Transverse colon (tissue), 4 donors: ENCODE measurements at regions not wholly inside any gene's neighbourhood (a gene's known extent, or its start where the extent isn't known, plus 50 kb on each side); places are given as distances from the start of the nearest gene placed in this dataset.
"Not testable (repeated sequence)": the region's sequence is repeated elsewhere in the genome, so short reads cannot be mapped to it uniquely, and the experiment has no call there.

Source experiments
- DNase-seq: peaks from one replicate; pipeline ENCODE4 v3.0.0-alpha.2; 2019
- H3K27ac ChIP-seq, 4 donors: fragments of 200-600 bp; sonication (generic); 2 replicates each; pipeline ENCODE4 v1.5.1; 2016 to 2018; ENCODE audit warnings: inconsistent platforms in 4 of 4
- H3K27me3 ChIP-seq: fragments of 200-600 bp; sonication (generic); 2 replicates; pipeline ENCODE4 v1.5.1; 2017; ENCODE audit warnings: inconsistent platforms
- H3K36me3 ChIP-seq, 4 donors: fragments of 200-600 bp; sonication (generic); 2 replicates each; pipeline ENCODE4 v1.5.1; 2017 to 2019; ENCODE audit warnings: inconsistent platforms in 4 of 4
- H3K4me1 ChIP-seq, 4 donors: fragments of 200-600 bp; sonication (generic); 2 replicates each; pipeline ENCODE4 v1.5.1; 2017 to 2020; ENCODE audit warnings: inconsistent platforms in 4 of 4
- H3K4me3 ChIP-seq, 4 donors: fragments of 200-600 bp; sonication (generic); 1 replicate in 1 of 4; 2 replicates in 3 of 4; pipeline versions ENCODE4 v1.5.1 to v1.6.1; 2017 to 2019; ENCODE audit warnings: inconsistent platforms in 4 of 4
- H3K9me3 ChIP-seq, 2 donors: fragments of 200-600 bp; sonication (generic); 2 replicates each; pipeline ENCODE4 v1.5.1; 2017 to 2019; ENCODE audit warnings: inconsistent platforms in 2 of 2
- CTCF ChIP-seq, 5 experiments: fragments of 200-600 bp in 3 of 5; fragments of 450-650 bp in 2 of 5; sonication (generic) in 3 of 5; IDR thresholded peaks; 1 replicate in 2 of 5; 2 replicates in 3 of 5; pipeline ENCODE4 v1.5.1; 2016 to 2017; ENCODE audit warnings: antibody characterized with exemption in 5 of 5, inconsistent platforms in 3 of 5, mild to moderate bottlenecking in 2 of 5, moderate library complexity in 1 of 5
- EP300 ChIP-seq: sonication (generic); formaldehyde crosslinking; IDR thresholded peaks from one replicate; pipeline ENCODE4 v1.6.1; 2017; ENCODE audit warnings: antibody characterized with exemption, low read depth
- POLR2A ChIP-seq: fragments of 450-650 bp; IDR thresholded peaks from one replicate; pipeline ENCODE4 v1.6.1; 2016; ENCODE audit warnings: antibody characterized with exemption, mild to moderate bottlenecking, moderate library complexity
- POLR2AphosphoS5 ChIP-seq, 3 donors: sonication (generic); formaldehyde crosslinking; IDR thresholded peaks; one replicate each; pipeline ENCODE4 v1.6.1; 2016; ENCODE audit warnings: antibody characterized with exemption in 3 of 3
- WGBS, 2 donors: methylation state at CpG; one replicate each; pipeline ENCODE4 v1.1.5; 2018; ENCODE audit warnings: low coverage in 1 of 2; 5-methylcytosine and 5-hydroxymethylcytosine counted together
- in situ Hi-C, 4 donors: fragments of 200-750 bp; cut with MboI; loops; one replicate each; pipeline versions ENCODE4 v1.15.0 to v1.15.1; 2017; ENCODE audit warnings: low sequenced_read_pairs in 3 of 4, low pct_ligation_motif_present in 1 of 4, low pct_unique_long_range_greater_than_20kb in 1 of 4
- intact Hi-C: fragments of 100-400 bp; cut with DNase I; formaldehyde crosslinking; loops from one replicate; pipeline ENCODE4 v1.15.1; 2023; ENCODE audit warnings: low total_unique reads

- 67% methylated on average over 3 of the region's 3 CpGs; no CpG with 5 or more reads in 1 of the 2 donors for WGBS, 2 donors
- Histone ChIP-seq H3K36me3 (no peaks in the 10 kb centered on the region), H3K27me3 (no peaks in the 10 kb centered on the region), H3K27ac (no peak overlapping the region), H3K9me3 (no peaks in the 10 kb centered on the region), H3K4me3 (no peak overlapping the region), H3K4me1 (no peaks in the 10 kb centered on the region)
- TF ChIP-seq CTCF (IDR thresholded peaks at IDR 0.05): no peak
- no peak for TF ChIP-seq POLR2AphosphoS5 (IDR thresholded peaks at IDR 0.05)
- no peak for TF ChIP-seq POLR2A
- TF ChIP-seq EP300: no peak
- in situ Hi-C loops (no loop called here), intact Hi-C loops (no loop called here)
- no peak for DNase-seq
Measured at GRCh38 chr4:3601992-3602391, 69.8 kb upstream of the LRPAP1 start.

GRCh38 chr4:3601108-3601690 lies 69.0 kb upstream of the LRPAP1 start:
- H3K27me3 ChIP-seq, intact Hi-C loops, H3K4me3 ChIP-seq, in situ Hi-C loops, H3K27ac ChIP-seq, H3K9me3 ChIP-seq, H3K4me1 ChIP-seq, DNase-seq, H3K36me3 ChIP-seq: not testable (repeated sequence)
- WGBS, 2 donors: 90% methylated on average over 6 of the region's 12 CpGs; no CpG with 5 or more reads in 1 of the 2 donors

- no peaks in the 10 kb centered on the region for H3K4me1 ChIP-seq
- in situ Hi-C loops: no loop called here
- WGBS, 2 donors: 52% methylated on average over 5 of the region's 9 CpGs; no CpG with 5 or more reads in 1 of the 2 donors
Measured at GRCh38 chr4:3599951-3600350, 67.7 kb upstream of the LRPAP1 start.

GRCh38 chr4:3598695-3599227 lies 66.5 kb upstream of the LRPAP1 start:
- Histone ChIP-seq H3K36me3 (no peaks in the 10 kb centered on the region), H3K4me1 (no peaks in the 10 kb centered on the region), H3K9me3 (no peaks in the 10 kb centered on the region), H3K4me3 (no peak overlapping the region), H3K27ac (no peak overlapping the region), H3K27me3 (peaks cover 4% of the 10 kb centered on the region)
- in situ Hi-C loops (no loop called here), intact Hi-C loops (no loop called here)
- TF ChIP-seq POLR2AphosphoS5 (IDR thresholded peaks at IDR 0.05) (no peak), EP300 (no peak), POLR2A (no peak), CTCF (IDR thresholded peaks at IDR 0.05) (no peak)
- 84% methylated on average over 8 of the region's 8 CpGs; no CpG with 5 or more reads in 1 of the 2 donors for WGBS, 2 donors
- DNase-seq: no peak

More at GRCh38 chr4:3599951-3600350, 67.7 kb upstream of the LRPAP1 start:
- Histone ChIP-seq H3K27ac (no peak overlapping the region), H3K36me3 (no peaks in the 10 kb centered on the region), H3K9me3 (no peaks in the 10 kb centered on the region), H3K4me3 (no peak overlapping the region), H3K27me3 (peaks cover 4% of the 10 kb centered on the region)
- TF ChIP-seq CTCF (IDR thresholded peaks at IDR 0.05): no peak
- no peak for TF ChIP-seq POLR2AphosphoS5 (IDR thresholded peaks at IDR 0.05)
- TF ChIP-seq EP300: no peak
- no peak for TF ChIP-seq POLR2A
- intact Hi-C loops: no loop called here
- DNase-seq: no peak

DNA sequence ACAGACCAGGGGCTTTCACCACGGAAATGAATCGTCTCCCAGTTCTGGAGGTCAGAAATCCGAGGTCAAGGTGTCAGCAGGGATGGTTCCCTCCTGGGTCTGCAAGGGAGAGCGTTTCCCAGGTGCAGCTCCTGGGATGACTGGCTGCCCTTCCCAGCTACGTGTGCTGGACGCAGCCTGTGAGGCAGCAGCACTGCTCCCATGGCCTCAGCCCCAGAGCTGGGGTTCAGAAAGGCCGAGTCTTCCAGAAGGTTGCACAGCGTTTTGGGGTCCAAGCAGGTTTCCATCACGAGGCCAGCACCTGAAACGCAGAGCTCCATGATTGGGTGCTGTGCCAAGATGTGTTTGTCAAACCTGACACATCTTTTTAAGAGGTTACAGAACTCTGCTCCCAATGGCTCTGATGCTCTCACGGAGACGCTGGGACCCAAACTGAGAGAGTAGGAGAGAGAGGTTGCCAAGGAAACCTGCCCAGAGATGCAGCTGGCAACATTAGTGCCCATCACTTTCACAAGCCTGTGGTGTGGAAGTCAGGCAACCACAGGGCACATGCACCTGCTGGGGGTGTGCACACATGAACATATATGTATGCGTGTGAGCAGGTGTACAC lies 65.8 kb upstream of the LRPAP1 start:
- H3K36me3 ChIP-seq, in situ Hi-C loops, H3K27me3 ChIP-seq, DNase-seq, H3K4me3 ChIP-seq, H3K27ac ChIP-seq, H3K4me1 ChIP-seq, intact Hi-C loops, H3K9me3 ChIP-seq: not testable (repeated sequence)
- WGBS, 2 donors: 82 to 100% methylated on average over 1 to 10 of the region's 13 CpGs

DNA sequence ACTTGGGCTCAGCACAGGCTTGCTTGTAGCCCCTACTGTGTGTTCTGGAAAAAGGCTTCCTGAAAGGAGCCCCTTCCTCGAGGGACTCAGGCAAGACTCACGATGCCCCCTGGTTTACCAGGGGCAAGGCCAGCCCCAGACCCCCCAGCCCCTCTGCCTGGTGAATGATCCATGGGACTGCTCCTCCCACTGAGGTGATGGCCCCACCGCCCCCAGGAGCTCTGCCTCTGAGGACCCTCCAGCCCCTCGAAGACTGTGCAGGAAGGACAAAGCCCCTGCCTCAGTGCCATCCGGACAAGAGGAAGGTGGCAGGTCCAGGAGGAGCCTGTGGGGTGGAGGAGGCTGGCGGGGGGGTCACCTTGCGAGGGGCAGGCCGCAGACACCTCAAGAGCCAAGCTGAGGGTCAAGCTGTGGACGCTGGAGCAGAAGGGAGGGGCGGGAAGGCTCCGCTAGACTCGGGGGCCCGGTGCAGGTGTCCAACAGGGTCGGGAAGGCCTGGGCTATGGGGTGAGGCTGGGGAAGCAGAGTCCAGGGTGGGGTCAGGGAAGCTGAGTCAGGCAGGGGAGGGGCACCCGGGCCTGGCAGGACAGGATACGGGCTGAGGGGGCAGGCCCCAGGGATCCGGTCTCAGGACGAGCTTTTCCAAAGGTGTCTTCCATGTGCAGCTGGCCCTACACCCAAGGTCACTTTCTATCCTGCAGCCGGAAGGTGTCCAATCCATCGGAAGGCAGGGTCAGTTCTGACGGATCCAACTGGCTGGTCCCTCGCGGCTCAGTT lies 64.9 kb upstream of the LRPAP1 start:
- 60% methylated on average over 17 of the region's 23 CpGs; no CpG with 5 or more reads in 1 of the 2 donors for WGBS, 2 donors
- H3K9me3 ChIP-seq, H3K36me3 ChIP-seq, H3K27me3 ChIP-seq, H3K4me3 ChIP-seq, DNase-seq, H3K27ac ChIP-seq, in situ Hi-C loops, intact Hi-C loops, H3K4me1 ChIP-seq: not testable (repeated sequence)

DNA sequence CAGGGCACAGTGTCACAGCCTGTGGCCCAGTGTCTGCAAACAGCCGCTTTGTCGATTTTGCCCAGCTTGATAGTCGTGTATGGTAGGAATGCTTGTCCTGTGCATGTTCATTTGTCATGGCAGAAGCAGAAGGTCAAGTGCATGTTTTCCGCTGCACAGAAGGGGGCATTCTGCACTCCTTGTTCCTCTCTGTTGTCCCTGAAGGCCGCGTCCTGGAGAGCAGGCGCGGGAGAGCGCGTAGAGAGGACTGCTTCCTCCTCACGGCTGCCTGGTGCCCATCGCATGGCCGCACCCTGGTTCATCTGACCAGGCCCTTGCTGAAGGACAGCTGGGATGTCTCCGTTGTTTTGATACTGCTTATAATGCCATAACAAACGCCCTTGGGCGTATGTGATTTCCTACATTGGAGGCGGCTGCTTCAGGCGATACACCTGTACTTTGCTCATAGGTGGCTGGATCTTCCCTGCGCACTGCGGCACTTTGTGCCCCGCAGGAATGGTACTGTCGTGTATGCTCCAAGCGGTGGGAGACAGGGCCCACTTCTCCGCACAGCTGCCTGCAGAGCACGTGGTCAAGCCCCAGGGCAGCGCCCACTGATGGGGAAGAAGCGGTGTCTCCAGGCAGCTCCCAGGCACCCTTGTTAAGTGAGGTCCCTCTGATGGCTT lies 63.5 kb upstream of the LRPAP1 start:
- H3K4me3 ChIP-seq, in situ Hi-C loops, H3K27me3 ChIP-seq, H3K27ac ChIP-seq, H3K36me3 ChIP-seq, H3K9me3 ChIP-seq, intact Hi-C loops, H3K4me1 ChIP-seq, DNase-seq: not testable (repeated sequence)
- WGBS, 2 donors: 40 to 80% methylated on average over 1 to 24 of the region's 27 CpGs
